ENCODE measurements at regions not wholly inside any gene's neighbourhood (a gene's known extent, or its start where the extent isn't known, plus 50 kb on each side); places are given as distances from the start of the nearest gene placed in this dataset.

DNA sequence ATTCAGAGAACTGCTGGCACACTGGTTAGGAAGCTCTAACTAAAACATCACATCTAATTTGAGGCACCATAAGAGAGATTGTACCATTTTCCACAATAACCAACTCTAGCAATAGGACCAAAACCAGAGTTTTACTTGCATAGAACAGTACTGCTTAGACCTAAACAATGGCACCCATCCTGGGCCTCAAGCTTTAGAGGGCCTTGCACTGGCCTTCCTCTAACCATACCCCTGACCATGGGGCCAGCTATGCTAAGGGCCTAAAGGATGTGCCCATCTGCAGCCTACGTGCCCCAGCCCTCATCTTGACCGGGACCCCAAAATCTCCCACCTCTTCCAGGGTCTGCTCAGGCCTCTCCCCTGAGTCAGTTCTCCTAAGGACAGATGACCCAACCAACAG is 74.4 kb upstream of the ARHGAP32 start:
- ChIA-PET POLR2A (no interaction called here), CTCF (interaction anchor here (1.3 to 2.4 kb wide), 2 partner anchors 9 to 96 kb away, joined by 3 to 6 read pairs; no protein-coding TSS in a partner anchor)
- H3K4me3 ChIP-seq (ENCODE audit: low read depth, low read length) = no peak overlapping the region
- TF ChIP-seq CTCF (IDR thresholded peaks at IDR 0.05; ENCODE audit: insufficient read depth, low read length, missing control alignments) = no peak
- no peak for DNase-seq (ENCODE audit: low read depth, low spot score)

- POLR2A ChIA-PET = no interaction called here
These were observed 73.1 kb upstream of the ARHGAP32 start for GRCh38 chr11:129265125-129265788.

DNA sequence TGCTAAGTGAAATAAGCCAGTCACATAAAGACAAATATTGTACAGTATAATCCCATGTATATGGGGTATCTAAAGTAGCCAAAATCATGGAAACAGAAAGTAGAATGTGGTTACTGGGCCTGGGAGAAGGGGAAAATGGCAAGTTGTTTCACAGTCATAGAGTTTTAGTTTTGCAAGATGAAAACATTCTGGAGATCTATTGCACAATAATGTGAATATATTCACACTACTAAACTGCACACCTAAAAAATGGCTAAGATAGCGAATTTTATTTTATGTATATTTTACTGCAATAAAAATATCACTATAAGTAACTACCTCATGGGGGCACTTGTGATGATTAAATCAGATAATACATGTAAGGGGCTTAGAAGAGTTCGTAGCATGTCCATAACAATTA is 72.0 kb upstream of the ARHGAP32 start:
- H3K4me3 ChIP-seq (ENCODE audit: low read depth, low read length) = no peak overlapping the region
- ChIA-PET POLR2A (interaction anchor here (0.6 kb wide), 1 partner anchor 14 kb away, joined by 4 read pairs; no protein-coding TSS in a partner anchor), CTCF (no interaction called here)
- TF ChIP-seq CTCF (IDR thresholded peaks at IDR 0.05; ENCODE audit: insufficient read depth, low read length, missing control alignments) = no peak
- no peak for DNase-seq (ENCODE audit: low read depth, low spot score)

More at GRCh38 chr11:129265125-129265788, 73.1 kb upstream of the ARHGAP32 start:
- CTCF ChIA-PET = interaction anchor here (1.3 to 2.4 kb wide), 3 partner anchors 10 to 98 kb away, joined by 3 to 6 read pairs (median 3); no protein-coding TSS in a partner anchor
- DNase-seq (ENCODE audit: low read depth, low spot score) = no peak
- no peak overlapping the region for H3K4me3 ChIP-seq (ENCODE audit: low read depth, low read length)
- TF ChIP-seq CTCF (IDR thresholded peaks at IDR 0.05; ENCODE audit: insufficient read depth, low read length, missing control alignments) = no peak

DNA sequence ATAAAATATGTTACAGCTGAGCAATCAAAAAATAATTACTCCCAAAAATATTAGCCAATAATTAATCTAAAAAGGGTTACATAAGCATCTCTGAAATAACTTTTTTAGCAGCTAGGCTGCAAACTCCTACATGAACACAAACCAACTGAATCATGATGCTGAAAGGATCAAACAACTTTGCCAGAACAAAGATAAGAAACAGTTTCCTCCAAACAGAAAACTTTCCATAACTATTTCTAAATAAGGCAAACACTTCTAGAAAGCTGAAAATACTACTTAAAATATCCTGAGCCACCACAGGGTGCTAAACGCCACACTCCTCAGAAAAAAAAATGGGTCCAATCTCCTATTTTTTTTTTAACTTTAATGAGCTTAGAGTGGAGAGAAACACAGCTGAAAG is 68.6 kb upstream of the ARHGAP32 start:
- DNase-seq (ENCODE audit: low read depth, low spot score) = no peak
- CTCF ChIA-PET = interaction anchor here (0.6 to 1.5 kb wide), 2 partner anchors 71 to 108 kb away, joined by 3 read pairs; no protein-coding TSS in a partner anchor
- TF ChIP-seq CTCF (IDR thresholded peaks at IDR 0.05; ENCODE audit: insufficient read depth, low read length, missing control alignments) = no peak
- POLR2A ChIA-PET = no interaction called here
- no peak overlapping the region for H3K4me3 ChIP-seq (ENCODE audit: low read depth, low read length)

- ChIA-PET CTCF (interaction anchor here (1.5 kb wide), 1 partner anchor 71 kb away, joined by 3 read pairs; no protein-coding TSS in a partner anchor), POLR2A (no interaction called here)
- H3K4me3 ChIP-seq (ENCODE audit: low read depth, low read length) = no peak overlapping the region
- no peak for TF ChIP-seq CTCF (IDR thresholded peaks at IDR 0.05; ENCODE audit: insufficient read depth, low read length, missing control alignments)
- no peak for DNase-seq (ENCODE audit: low read depth, low spot score)
These were observed 67.8 kb upstream of the ARHGAP32 start for GRCh38 chr11:129259931-129260348.

- no peak for TF ChIP-seq CTCF (IDR thresholded peaks at IDR 0.05; ENCODE audit: insufficient read depth, low read length, missing control alignments)
- CTCF ChIA-PET = interaction anchor here (1.2 kb wide), 1 partner anchor 18 kb away, joined by 3 read pairs; no protein-coding TSS in a partner anchor
- H3K4me3 ChIP-seq (ENCODE audit: low read depth, low read length) = no peak overlapping the region
- POLR2A ChIA-PET = no interaction called here
- no peak for DNase-seq (ENCODE audit: low read depth, low spot score)
These were observed 66.1 kb upstream of the ARHGAP32 start for GRCh38 chr11:129258205-129258604.
